IMR-90 (cell line): ENCODE measurements at regions not wholly inside any gene's neighbourhood (a gene's known extent, or its start where the extent isn't known, plus 50 kb on each side); places are given as distances from the start of the nearest gene placed in this dataset.
A peak's percentile ranks its signal among the peaks of the same experiment; 100 is the strongest.

Source experiments
- ATAC-seq: fragments of 200-7000 bp; cut with Tn5 transposase; 2 replicates; pipeline ENCODE4 v1.9.1; 2020; ENCODE audit warnings: low read depth, mild to moderate bottlenecking, moderate library complexity
- BruUV-seq: library from RNA; stranded (reverse); fragments of 400-500 nt; replicated peaks from 2 replicates; lab custom pipeline; 2021; lab: Mats Ljungman, UMichigan
- CTCF ChIA-PET: fragments of 300-600 bp; formaldehyde crosslinking; extraction: SDS; loops from one replicate; lab custom pipeline; 2021; ENCODE audit warnings: antibody characterized with exemption; lab: Yijun Ruan, JAX
- POLR2A ChIA-PET: fragments of 300-600 bp; sonication (Branson Sonifier 250); formaldehyde crosslinking; loops from one replicate; lab custom pipeline; 2022; ENCODE audit warnings: antibody characterized with exemption; ENCODE audit not compliant: unreplicated experiment; lab: Charles Lee
- DNase-seq: peaks from one replicate; pipeline ENCODE4 v3.0.0; 2013
- H2AFZ ChIP-seq: replicated peaks from 2 replicates; pipeline ENCODE3; 2013; ENCODE audit warnings: low read length, mild to moderate bottlenecking; ENCODE audit not compliant: poor library complexity
- H2AK5ac ChIP-seq: 2 replicates; pipeline ENCODE4 v1.6.1; 2013; ENCODE audit warnings: low read depth, low read length, inconsistent platforms
- H2AK9ac ChIP-seq: replicated peaks from 2 replicates; pipeline ENCODE3; 2013; ENCODE audit warnings: mild to moderate bottlenecking, low read depth, low read length, moderate library complexity; ENCODE audit not compliant: poor library complexity
- H2BK120ac ChIP-seq: 2 replicates; pipeline ENCODE4 v1.6.1; 2013; ENCODE audit warnings: low read depth, low read length, inconsistent platforms
- H2BK15ac ChIP-seq: 3 replicates; pipeline ENCODE4 v1.6.1; 2013; ENCODE audit warnings: low read depth, low read length, inconsistent platforms
- H2BK20ac ChIP-seq: 2 replicates; pipeline ENCODE4 v1.6.1; 2013; ENCODE audit warnings: low read depth, mild to moderate bottlenecking, inconsistent platforms, low read length, moderate library complexity
- H2BK5ac ChIP-seq: 2 replicates; pipeline ENCODE4 v1.6.1; 2013; ENCODE audit warnings: mild to moderate bottlenecking, low read depth, low read length, inconsistent platforms; ENCODE audit not compliant: poor library complexity, severe bottlenecking
- H3K14ac ChIP-seq: replicated peaks from 2 replicates; pipeline ENCODE4 v1.6.1; 2013; ENCODE audit warnings: low read depth, low read length, inconsistent platforms
- H3K18ac ChIP-seq: 2 replicates; pipeline ENCODE4 v1.6.1; 2013; ENCODE audit warnings: low read depth, low read length, control low read depth
- H3K23ac ChIP-seq: 2 replicates; pipeline ENCODE4 v1.6.1; 2013; ENCODE audit warnings: low read depth, low read length, inconsistent platforms
- H3K27ac ChIP-seq: 2 replicates; pipeline ENCODE4 v1.5.1; 2013; ENCODE audit warnings: mild to moderate bottlenecking, control low read depth, low read length; ENCODE audit not compliant: insufficient read depth
- H3K27me3 ChIP-seq: 2 replicates; pipeline ENCODE4 v1.6.1; 2013; ENCODE audit warnings: low read length; ENCODE audit not compliant: control insufficient read depth, insufficient read depth
- H3K36me3 ChIP-seq: 2 replicates; pipeline ENCODE4 v1.6.1; 2013; ENCODE audit warnings: low read length, mixed read lengths; ENCODE audit not compliant: control insufficient read depth, insufficient read depth
- H3K4ac ChIP-seq: 2 replicates; pipeline ENCODE4 v1.6.1; 2013; ENCODE audit warnings: low read depth, low read length, inconsistent platforms
- H3K4me1 ChIP-seq: 2 replicates; pipeline ENCODE4 v1.6.1; 2013; ENCODE audit warnings: low read length, mixed read lengths; ENCODE audit not compliant: control insufficient read depth, insufficient read depth
- H3K4me2 ChIP-seq: 2 replicates; pipeline ENCODE4 v1.6.1; 2013; ENCODE audit warnings: low read depth, mild to moderate bottlenecking, control low read depth, low read length, moderate library complexity
- H3K4me3 ChIP-seq: 2 replicates; pipeline ENCODE4 v1.5.1; 2013; ENCODE audit warnings: low read depth, mild to moderate bottlenecking, control low read depth, low read length, moderate library complexity; ENCODE audit not compliant: insufficient read depth
- H3K56ac ChIP-seq: 2 replicates; pipeline ENCODE4 v1.6.1; 2013; ENCODE audit warnings: low read length, inconsistent platforms; ENCODE audit not compliant: insufficient read depth; ENCODE audit errors: extremely low read depth
- H3K79me1 ChIP-seq, 2 experiments: 2 replicates each; pipeline ENCODE4 v1.6.1; 2013; ENCODE audit warnings: low read length in 2 of 2, inconsistent platforms in 1 of 2, low read depth in 1 of 2
- H3K9ac ChIP-seq: 2 replicates; pipeline ENCODE4 v1.6.1; 2013; ENCODE audit warnings: low read depth, low read length, control low read depth
- H3K9me1 ChIP-seq: 2 replicates; pipeline ENCODE4 v1.6.1; 2013; ENCODE audit warnings: low read length, inconsistent platforms; ENCODE audit not compliant: insufficient read depth
- H3K9me3 ChIP-seq: 2 replicates; pipeline ENCODE4 v1.6.1; 2013; ENCODE audit warnings: low read length; ENCODE audit not compliant: control insufficient read depth, insufficient read depth
- H4K20me1 ChIP-seq: 2 replicates; pipeline ENCODE4 v1.6.1; 2013; ENCODE audit warnings: low read length, inconsistent platforms; ENCODE audit not compliant: insufficient read depth
- H4K5ac ChIP-seq: 2 replicates; pipeline ENCODE4 v1.6.1; 2013; ENCODE audit warnings: mild to moderate bottlenecking, low read depth, low read length, control low read depth
- H4K8ac ChIP-seq, 2 experiments: 2 replicates each; pipeline ENCODE4 v1.6.1; 2013; ENCODE audit warnings: low read depth in 2 of 2, low read length in 2 of 2, control low read depth in 1 of 2, inconsistent platforms in 1 of 2
- H4K91ac ChIP-seq: 2 replicates; pipeline ENCODE4 v1.6.1; 2013; ENCODE audit warnings: low read depth, low read length, inconsistent platforms; ENCODE audit not compliant: insufficient read depth
- BHLHE40 ChIP-seq: fragments of 150-350 bp; IDR thresholded peaks from 2 replicates; pipeline ENCODE4 v1.6.1; 2016; ENCODE audit warnings: mild to moderate bottlenecking, low read depth, low read length
- CEBPB ChIP-seq: IDR thresholded peaks from 2 replicates; pipeline ENCODE4 v1.6.1; 2012; ENCODE audit warnings: low read depth, low read length, improper control_type of control experiment
- ELK1 ChIP-seq: fragments of 150-350 bp; IDR thresholded peaks from 2 replicates; pipeline ENCODE4 v1.6.1; 2016; ENCODE audit warnings: low read depth, mild to moderate bottlenecking, low read length, moderate library complexity, borderline replicate concordance
- MAFK ChIP-seq: IDR thresholded peaks from 2 replicates; pipeline ENCODE4 v1.6.1; 2012; ENCODE audit warnings: low read depth, low read length, improper control_type of control experiment
- MAZ ChIP-seq: IDR thresholded peaks from 2 replicates; pipeline ENCODE4 v1.6.1; 2012; ENCODE audit warnings: low read depth, mild to moderate bottlenecking, low read length, improper control_type of control experiment, moderate library complexity, borderline replicate concordance
- MXI1 ChIP-seq: IDR thresholded peaks from 2 replicates; pipeline ENCODE4 v1.6.1; 2012; ENCODE audit warnings: low read depth, mild to moderate bottlenecking, low read length, moderate library complexity, borderline replicate concordance
- NFE2L2 ChIP-seq: fragments of 150-350 bp; IDR thresholded peaks from 2 replicates; pipeline ENCODE4 v1.6.1; 2016; ENCODE audit warnings: low read depth, mild to moderate bottlenecking, low read length
- RAD21 ChIP-seq: IDR thresholded peaks from 2 replicates; pipeline ENCODE4 v1.6.1; 2012; ENCODE audit warnings: low read length, improper control_type of control experiment
- RCOR1 ChIP-seq: IDR thresholded peaks from 2 replicates; pipeline ENCODE4 v1.6.1; 2012; ENCODE audit warnings: mild to moderate bottlenecking, low read length, improper control_type of control experiment; ENCODE audit not compliant: insufficient replicate concordance
- SMC3 ChIP-seq: fragments of 150-350 bp; IDR thresholded peaks from 2 replicates; pipeline ENCODE4 v1.6.1; 2016; ENCODE audit warnings: low read depth, mild to moderate bottlenecking, antibody characterized with exemption, low read length, moderate library complexity
- WGBS, 2 experiments: methylation state at CpG; one replicate each; pipeline versions ENCODE4 v1.1.5 to v1.1.7; 2013; ENCODE audit warnings: missing lambda C conversion rate in 2 of 2; ENCODE audit not compliant: insufficient read length in 1 of 2; ENCODE audit errors: extremely low coverage in 2 of 2; 5-methylcytosine and 5-hydroxymethylcytosine counted together
- dilution Hi-C: fragments of 300-500 bp; cut with HindIII; formaldehyde crosslinking; loops from one replicate; pipeline ENCODE4 v1.14.3; 2018; ENCODE audit warnings: low sequenced_read_pairs; ENCODE audit not compliant: unreplicated experiment
- in situ Hi-C: fragments of 300-500 bp; cut with MboI; formaldehyde crosslinking; loops from 3 replicates; pipeline ENCODE4 v1.14.3; 2019; ENCODE audit warnings: low sequenced_read_pairs, inconsistent platforms, mixed read lengths
- intact Hi-C: fragments of 100-400 bp; cut with micrococcal nuclease; formaldehyde crosslinking; loops from 2 replicates; pipeline ENCODE4 v1.10.0; 2022
- TF ChIP-seq, protein P1 (sequence below): fragments of 150-350 bp; IDR thresholded peaks from 2 replicates; pipeline ENCODE4 v1.6.1; 2017; ENCODE audit warnings: mild to moderate bottlenecking, antibody characterized with exemption, low read length, low read depth

- dilution Hi-C loops = no loop called here
- no peak overlapping the region for H3K23ac ChIP-seq
- peak overlapping the region; percentile 26; the same call in 1 of the 2 replicates for H3K9ac ChIP-seq
- ATAC-seq = peak; percentile 60
- no peak overlapping the region for H2AFZ ChIP-seq
- peak overlapping the region; percentile 63 for H3K18ac ChIP-seq
- 0 out of 3 replicates have a peak overlapping the region, but pooled peaks have one; percentile 31 for H2BK15ac ChIP-seq
- in situ Hi-C loops = no loop called here
- ChIA-PET POLR2A (no interaction called here), CTCF (no interaction called here)
- H3K4me2 ChIP-seq = peak overlapping the region; percentile 23; the same call in 1 of the 2 replicates
- no CpG with 5 or more reads among the region's 3 CpGs for WGBS, 2 experiments
- intact Hi-C loops = no loop called here
- no peak overlapping the region for H3K14ac ChIP-seq
- H3K4ac ChIP-seq = peak overlapping the region; percentile 61; the same call in 1 of the 2 replicates
- no peak overlapping the region for H2AK9ac ChIP-seq
- peaks cover 3% of the 10 kb centered on the region; the same call in 1 of the 2 replicates for H3K9me1 ChIP-seq
- TF ChIP-seq NFE2L2 = no peak
- no peak for TF ChIP-seq RCOR1
- no peak for TF ChIP-seq CEBPB
- TF ChIP-seq SMC3 = no peak
- TF ChIP-seq RAD21 = no peak
- TF ChIP-seq BHLHE40 = no peak
- TF ChIP-seq, protein P1, sequence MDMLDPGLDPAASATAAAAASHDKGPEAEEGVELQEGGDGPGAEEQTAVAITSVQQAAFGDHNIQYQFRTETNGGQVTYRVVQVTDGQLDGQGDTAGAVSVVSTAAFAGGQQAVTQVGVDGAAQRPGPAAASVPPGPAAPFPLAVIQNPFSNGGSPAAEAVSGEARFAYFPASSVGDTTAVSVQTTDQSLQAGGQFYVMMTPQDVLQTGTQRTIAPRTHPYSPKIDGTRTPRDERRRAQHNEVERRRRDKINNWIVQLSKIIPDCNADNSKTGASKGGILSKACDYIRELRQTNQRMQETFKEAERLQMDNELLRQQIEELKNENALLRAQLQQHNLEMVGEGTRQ = no peak
- no peak for TF ChIP-seq MAFK
- no peak for TF ChIP-seq MXI1
- TF ChIP-seq ELK1 = no peak
- no peak for TF ChIP-seq MAZ
- no TSS peak for BruUV-seq
- peaks cover 6% of the 10 kb centered on the region for H3K4me1 ChIP-seq
- H3K36me3 ChIP-seq = no peaks in the 10 kb centered on the region
- peak; percentile 63 for DNase-seq
- H3K27ac ChIP-seq = peak overlapping the region; percentile 71; the same call in 1 of the 2 replicates
- 0 out of 4 replicates have a peak, but pooled peaks cover 0 to under 1% of the 10 kb centered on the region in 2 experiments for H3K79me1 ChIP-seq
- no peaks in the 10 kb centered on the region for H3K27me3 ChIP-seq
- H3K9me3 ChIP-seq = no peaks in the 10 kb centered on the region
- H4K5ac ChIP-seq = peak overlapping the region; percentile 10
- no peak overlapping the region for H2BK5ac ChIP-seq
- H2AK5ac ChIP-seq = peak overlapping the region; percentile 2; the same call in 1 of the 2 replicates
- H2BK20ac ChIP-seq = peak overlapping the region; percentile 69
- H3K56ac ChIP-seq = no peak overlapping the region
- H4K91ac ChIP-seq = peak overlapping the region; percentile 57
- no peaks in the 10 kb centered on the region for H4K20me1 ChIP-seq
- H2BK120ac ChIP-seq = peak overlapping the region; percentile 36; the same call in 1 of the 2 replicates
- H3K4me3 ChIP-seq = no peak overlapping the region
- H4K8ac ChIP-seq = peak overlapping the region in 1 of 2 experiments; percentile 19; a peak in 1 of 4 replicates
These were observed 121.7 kb upstream of the TPM1 start for GRCh38 chr15:62920682-62921502.
